IPS-11a (cell line): ENCODE measurements at regions not wholly inside any gene's neighbourhood (a gene's known extent, or its start where the extent isn't known, plus 50 kb on each side); places are given as distances from the start of the nearest gene placed in this dataset.

ENCODE experiments used
- H3K4me3 ChIP-seq: one replicate; pipeline ENCODE4 v1.5.1; 2013; ENCODE audit warnings: low read depth, low read length, control low read depth

DNA sequence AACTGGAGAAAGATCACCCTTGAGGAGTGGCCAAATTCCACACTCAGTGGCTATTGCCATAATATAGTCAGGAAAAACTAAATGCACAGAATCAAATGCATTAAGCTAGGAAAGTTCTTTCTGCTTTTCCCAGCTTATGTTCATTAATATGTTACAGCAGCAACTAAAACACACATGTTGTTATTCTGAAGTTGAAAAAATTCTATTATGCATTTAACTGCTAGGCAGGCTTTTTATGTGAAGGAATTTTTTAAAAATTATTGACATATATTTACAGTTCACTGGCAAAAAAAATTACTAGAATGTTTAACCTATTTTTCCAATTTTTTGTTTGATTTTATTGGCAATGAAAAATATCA lies 135.2 kb upstream of the IL12A start:
- H3K4me3 ChIP-seq = no peak overlapping the region

DNA sequence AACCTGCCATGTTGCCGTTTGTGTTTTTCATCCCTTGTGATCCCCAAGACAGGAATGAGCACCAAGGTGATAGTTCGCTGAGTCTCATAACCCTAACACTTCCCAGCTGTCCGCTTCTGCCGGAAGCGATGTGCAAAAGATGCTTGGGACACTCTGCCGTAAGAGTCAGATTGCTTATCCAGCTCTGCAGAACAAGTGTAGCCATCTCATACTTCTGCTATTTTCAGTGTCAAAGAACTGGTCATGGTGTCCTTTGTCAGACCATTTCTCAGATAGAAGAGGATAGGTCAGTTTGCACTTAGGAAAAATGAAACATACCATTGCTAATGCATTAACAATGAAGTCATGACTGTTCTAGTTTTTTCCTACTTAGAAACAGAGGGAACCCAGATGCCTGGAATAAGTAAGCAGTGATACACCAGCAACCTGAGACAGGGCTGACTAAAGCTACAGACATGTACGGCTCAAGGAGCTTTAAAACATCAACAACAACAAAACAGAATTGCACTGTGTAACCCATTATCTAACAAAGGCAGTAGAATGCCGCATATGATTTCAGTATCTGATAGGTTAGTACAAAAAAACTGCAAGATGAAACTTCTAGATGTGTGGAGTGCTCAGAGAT lies 134.0 kb upstream of the IL12A start:
- H3K4me3 ChIP-seq = no peak overlapping the region

DNA sequence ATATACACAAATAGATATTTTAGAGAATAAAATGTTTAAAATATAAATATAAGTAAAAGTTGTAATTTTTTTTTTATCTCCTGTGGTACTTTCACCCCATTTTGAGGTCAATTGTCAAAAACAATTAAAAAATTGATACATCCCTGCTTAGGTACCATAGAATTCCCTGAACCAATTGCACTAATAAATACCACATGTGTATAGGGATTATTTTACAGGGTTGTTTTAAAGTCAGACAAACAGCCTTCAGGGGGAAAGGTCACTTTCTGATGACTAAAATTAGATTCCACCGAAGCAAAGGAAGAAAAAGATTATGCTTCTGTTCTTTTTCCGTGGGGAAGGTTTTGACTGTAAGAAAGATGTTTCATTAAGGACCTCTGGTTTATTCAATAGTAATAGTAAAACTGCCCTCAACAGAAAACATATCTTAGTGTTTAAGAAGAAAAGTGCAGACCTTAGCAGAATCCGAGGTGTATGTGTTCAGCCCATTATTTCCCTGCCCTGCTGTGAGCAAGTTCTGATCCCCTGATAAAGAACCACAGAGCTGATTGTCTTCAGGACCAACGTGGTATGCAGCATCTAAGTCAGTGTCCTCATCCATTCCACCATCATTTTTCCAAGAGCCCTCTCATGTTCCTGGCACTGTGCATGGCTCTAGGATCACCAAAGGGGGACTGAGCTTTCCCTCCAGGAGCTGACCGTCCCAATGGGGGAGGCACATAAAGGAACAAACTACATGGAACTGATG lies 132.9 kb upstream of the IL12A start:
- no peak overlapping the region for H3K4me3 ChIP-seq

DNA sequence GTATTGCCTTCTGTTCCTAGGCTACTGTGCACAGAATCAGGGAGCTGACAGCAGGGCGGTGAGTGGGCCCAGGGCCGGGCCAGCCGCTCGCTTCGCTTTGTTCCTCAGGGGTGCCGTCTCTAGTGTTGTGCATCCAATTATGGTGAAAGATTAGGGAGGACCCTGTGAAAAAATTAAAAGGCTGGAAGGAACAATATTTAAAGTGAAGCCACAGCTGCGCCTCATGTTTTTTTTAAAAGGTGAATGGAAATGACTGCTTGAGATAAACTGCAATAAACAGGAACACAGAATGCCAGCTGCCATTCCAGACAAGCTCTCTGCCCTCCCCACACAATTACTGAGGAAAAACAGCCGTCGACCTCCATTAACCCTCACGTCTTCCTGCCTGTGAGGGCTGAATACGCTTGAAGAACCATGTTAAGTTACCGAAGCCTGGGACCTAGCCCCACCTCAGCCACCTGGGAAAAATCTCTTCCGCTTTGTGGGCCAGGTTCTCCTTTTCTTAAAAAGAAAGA lies 132.0 kb upstream of the IL12A start:
- no peak overlapping the region for H3K4me3 ChIP-seq

DNA sequence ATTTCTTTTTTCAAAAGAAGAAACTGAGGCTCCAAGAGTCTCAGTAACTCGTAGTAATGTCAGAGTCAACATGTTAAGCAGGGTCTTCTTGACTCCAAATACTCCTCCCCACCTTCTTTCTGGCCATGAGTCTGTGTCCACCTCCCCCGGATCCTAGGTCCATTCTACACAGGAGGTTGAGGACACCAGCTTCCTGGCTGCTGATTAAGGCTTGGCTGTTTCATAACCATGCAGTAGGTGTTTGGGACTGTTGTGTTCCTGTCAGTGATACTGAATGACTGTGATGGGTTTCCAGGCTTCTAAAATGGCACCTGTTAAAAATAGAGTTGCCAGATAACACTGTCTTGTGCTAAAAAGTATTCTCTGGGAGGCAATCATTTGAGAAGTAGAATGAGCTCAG lies 130.8 kb upstream of the IL12A start:
- H3K4me3 ChIP-seq = no peak overlapping the region

DNA sequence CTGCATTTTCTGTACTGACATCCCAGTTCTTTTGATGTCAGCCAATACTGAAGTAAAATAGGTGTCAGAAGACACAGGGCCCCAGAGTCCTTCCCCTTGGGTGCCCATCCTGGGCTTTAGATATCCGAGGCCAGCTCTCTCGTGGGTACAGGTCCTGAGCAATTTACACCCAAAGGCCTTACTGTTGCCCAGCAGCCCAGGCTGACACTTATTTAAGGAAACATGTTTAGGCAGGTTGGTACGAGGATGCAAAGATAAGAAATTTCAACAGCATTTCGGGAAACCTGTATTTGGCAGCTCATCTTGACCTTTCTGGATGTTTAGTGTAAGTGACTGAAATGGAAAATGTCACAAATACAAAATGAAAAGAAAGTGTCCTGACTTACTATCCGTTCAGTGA lies 130.0 kb upstream of the IL12A start:
- no peak overlapping the region for H3K4me3 ChIP-seq

DNA sequence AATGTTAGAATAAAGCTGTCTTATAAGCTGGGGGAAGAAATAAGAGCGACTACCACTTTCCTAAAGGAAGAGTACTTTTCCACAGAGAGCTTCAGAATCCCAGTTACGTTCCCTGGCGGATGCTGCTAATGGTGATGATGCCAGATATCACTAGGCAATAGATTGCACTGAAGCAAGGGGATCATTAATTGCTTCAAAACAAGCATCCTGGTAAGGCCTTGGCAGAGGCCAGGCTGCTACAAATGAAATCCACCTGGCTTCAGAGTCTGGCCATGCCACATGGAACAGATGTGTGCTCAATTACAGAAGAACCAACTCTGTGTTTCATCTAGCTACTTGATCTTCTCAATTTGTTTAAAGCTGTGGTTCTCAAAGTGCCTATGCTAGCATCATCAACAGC lies 129.2 kb upstream of the IL12A start:
- no peak overlapping the region for H3K4me3 ChIP-seq

DNA sequence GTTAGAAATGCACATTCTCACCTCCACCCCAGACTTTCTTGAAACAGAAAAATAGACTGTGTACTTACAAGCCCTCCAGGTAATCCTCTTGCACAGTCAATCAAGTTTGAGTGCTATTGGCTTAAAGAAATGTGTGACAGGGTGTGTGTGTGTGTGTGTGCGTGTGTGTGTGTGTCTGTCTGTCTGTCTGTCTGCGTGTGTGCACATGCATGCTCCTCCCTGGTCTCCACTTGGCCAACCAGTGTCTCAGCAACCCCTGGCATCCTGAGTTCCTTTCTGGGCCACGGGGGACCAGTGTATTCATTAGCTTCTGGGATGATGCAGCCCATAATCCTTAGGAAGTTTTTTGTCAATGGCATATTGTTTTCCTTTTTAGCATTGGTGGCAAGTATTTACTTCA lies 128.8 kb upstream of the IL12A start:
- no peak overlapping the region for H3K4me3 ChIP-seq

DNA sequence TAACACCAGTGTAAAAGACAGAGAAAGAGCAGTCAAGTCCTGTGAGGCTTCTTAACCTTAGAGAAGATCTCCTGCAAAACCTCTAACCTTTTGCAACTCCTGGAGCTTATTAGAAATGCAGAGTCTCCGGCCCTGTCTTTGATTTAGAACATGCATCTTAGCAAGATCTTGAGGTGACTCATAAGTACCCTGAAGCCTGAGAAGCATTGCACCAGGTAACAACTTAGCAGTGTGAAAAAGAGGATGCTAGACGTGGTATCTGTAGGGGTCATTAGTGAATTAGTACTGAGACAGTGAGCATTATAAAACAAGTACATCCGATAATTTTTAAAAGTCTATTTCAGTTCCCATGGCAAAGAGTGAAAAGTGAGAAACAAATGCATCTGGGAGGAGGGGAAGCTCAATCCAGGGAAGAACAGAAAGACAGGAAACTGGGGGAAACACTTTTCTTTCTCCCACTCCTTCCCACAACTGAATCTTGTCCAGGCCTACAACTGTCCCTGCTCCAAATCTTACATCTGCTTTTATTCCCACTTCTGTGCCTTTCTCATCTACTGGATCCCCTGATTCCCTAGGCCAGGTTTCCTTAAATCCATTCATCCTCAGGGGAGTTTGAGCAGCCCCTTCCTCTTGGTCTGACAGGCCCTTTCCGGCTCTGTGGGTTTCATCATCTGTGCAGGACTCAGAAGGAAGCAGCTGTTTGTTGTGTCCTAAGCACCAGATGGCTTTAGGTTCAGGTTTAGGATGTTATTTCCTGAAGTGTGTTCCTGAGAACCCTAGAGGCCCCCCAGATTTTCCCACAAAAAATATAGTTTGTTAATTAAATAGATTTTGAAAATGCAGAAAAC lies 128.1 kb upstream of the IL12A start:
- H3K4me3 ChIP-seq = no peak overlapping the region

DNA sequence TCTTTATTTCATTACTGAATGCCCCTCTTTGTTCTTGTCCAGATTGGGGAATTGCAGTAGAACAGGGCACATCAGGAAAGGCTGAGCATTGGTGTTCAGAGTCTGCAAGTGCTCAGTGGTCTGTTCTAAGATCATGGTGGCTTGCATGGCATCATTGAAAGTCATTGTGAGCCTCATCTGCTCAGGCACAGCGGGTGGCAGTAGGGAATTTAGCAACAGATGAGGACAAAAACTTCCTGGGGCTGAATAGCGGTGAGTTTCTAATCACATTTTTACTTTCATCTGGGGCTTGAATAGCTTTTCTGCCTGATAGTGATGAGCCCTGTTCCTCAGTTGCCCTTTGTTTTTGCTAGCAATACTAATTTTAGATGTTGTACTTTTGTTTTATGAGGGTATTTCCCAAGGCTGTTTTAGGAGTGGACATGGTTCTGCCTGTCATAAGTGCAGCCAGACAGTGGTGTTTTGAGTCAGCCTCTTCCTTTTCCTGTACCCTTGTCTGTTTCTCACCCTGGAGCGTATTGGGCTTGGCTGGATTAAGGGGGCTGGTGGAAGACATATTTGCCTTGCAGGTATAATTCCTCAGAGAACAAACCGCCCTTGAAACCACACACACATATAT lies 127.2 kb upstream of the IL12A start:
- no peak overlapping the region for H3K4me3 ChIP-seq

DNA sequence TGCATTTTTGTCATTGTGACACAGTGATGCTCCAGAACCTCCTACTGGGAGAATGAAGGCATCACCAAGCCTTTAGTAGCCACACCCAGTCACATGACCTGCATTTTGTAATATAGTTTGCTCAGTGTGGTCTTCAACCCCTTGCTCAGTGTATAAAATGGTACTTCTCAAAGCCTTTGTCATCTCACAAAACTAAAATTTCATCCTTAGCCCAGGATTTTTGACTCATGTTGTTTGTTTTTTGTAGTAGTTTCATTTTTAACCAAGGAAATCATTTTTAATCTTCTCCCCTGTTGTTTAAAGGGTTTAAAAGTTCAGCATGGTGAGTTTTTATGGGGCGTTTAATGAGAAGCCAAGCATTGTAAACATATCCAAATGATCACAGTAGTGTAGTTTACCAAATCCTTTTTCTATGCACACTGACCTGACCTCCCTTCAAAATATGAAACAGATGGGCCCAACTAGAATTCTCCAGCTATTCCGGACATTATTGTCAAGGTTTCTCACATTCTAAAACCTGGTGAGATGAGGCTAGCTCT lies 123.5 kb upstream of the IL12A start:
- H3K4me3 ChIP-seq = no peak overlapping the region

DNA sequence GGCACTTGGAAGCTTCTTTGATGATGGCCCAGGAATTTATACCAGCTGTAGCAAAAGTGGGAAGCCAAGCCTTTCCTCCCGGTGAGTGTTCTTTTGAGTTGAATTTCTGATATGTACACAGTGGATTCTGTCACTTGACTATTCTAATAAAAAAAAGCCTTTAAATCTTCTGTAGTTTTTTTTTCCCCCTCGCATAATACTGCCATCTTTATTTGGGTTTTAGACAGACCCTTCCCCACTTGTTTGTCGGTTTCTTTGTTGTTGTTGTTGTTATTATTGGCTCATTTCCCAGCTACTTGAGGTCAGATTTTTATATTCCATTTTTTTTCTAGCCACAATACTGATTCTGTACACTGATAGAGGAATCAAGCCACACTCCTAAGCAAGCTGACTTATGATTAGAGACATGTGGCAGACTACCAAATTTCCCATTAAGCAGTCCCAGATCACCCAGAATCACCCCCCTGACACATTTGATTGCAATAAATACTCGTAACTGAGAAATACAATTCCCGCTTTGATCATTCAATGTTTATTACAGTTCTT lies 122.4 kb upstream of the IL12A start:
- no peak overlapping the region for H3K4me3 ChIP-seq

DNA sequence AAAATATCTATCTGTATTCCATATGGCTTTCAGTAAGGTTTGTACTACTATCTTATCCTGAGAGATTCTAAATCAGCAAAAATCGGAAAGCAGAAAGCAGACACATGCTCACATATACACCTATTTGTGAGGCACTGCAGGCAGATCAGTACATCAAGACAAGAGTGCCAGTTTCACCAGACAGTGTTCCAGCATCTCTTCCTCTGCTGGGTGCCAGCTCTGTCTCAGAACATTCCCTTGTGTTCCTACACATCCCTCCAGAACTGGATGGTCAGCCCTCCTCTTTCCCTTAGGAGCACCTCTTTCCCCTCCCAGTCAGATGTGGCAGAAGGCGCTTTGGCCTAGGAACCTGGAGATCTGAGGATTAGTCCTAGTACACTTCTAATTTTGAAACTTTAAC lies 121.3 kb upstream of the IL12A start:
- H3K4me3 ChIP-seq = no peak overlapping the region

DNA sequence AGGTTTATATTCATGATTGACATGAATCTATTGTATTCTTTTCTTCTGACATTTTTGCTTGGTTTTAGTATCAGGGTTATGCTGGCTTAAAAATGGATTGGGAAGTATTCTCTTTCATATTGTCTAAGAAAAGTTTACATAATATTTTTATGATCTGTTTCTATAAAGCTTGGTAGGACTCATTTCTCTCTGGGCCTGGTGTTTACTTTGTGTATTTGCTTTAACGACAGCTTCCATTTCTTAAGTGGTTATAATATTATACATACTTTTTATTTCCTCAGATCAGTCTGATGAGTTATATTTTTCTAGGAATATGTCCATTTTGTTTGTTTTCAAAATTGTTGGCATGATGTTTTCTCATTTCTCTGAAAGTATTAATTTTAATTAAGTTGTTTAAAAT lies 117.9 kb upstream of the IL12A start:
- H3K4me3 ChIP-seq = no peak overlapping the region

DNA sequence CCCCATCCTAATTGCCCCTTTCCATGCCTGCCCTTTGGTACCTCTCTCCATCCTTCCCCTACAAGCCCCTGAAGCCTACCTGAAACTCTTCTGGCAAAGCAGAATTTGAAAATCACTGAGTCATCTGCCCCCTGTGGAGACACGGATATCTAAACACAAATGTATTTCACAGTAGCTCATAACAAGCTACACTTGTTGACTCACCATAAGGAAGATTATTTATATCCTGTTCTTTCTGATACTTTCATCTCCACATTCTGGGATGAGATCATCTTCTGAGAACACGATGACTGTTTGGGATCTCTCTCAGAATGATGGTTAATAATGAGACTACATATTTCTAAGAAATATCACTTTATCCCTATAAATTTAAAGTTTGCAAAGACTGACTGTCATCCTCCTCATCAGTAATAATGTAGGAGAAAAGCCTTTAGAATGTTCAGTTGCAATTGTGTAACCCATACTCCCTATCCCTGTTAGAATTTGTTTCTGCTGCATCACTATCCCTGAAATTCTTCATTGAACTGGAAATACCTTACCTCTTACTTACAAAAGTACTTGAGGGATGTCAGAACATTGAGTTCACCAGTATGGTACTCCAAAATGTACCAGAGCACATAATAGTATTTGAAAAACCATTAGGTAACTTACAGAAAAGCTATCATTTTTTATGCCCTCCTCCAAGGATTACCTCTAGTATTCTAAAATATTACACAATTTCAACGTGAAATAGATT lies 116.1 kb upstream of the IL12A start:
- H3K4me3 ChIP-seq = no peak overlapping the region

DNA sequence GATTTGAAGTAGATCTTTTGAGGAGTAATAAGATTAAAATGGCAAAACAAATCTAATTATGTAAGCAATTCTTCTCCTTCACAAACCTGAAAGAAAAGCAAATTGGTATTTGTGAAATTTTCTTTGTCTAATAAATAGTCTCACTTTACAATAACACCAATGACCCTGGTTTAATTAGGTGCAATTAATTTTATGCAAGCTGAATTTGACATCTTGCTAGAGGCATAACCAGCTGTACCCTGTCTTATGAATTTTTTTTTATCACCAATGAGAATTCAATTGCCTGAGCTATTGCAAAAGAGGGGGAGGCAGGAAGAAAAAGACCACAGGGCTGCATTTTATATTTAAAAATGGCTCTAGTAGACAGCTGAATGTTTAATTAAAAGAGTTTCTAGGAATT lies 113.5 kb upstream of the IL12A start:
- H3K4me3 ChIP-seq = no peak overlapping the region

DNA sequence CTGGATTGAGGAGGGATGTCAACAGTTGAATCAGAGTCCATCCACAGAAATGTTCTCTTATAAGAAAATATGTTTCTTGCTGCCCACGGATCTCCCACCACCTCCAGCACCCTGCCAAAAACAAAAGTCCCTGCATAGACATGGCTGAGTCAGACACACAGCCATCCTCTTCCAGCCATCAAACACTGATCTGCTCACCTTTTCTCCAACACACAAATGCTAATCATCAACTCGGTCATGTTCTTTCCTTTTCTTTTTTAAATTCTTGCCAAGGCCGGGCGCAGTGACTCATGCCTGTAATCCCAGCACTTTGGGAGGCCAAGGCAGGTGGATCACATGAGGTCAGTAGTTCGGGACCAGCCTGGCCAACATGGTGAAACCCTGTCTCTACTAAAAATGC lies 110.7 kb upstream of the IL12A start:
- no peak overlapping the region for H3K4me3 ChIP-seq

DNA sequence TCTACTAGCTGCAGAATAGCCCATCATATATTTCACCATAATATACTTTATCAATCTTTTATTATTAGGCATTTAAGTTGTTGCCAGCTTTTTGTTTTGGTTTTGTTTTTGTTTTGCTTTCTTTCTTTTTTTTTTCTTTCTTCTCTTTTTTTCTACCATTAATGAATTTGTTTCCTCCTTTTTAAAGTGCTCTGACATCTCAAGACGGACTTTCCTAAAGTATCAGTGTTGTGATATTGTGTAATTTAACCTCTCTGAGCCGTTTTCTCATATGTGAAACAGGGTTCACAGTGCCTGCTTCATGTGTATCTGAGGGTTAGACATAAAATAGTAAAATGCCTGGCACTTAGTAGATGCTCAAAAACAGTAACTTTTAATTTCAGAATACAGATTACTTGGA lies 109.5 kb upstream of the IL12A start:
- no peak overlapping the region for H3K4me3 ChIP-seq

DNA sequence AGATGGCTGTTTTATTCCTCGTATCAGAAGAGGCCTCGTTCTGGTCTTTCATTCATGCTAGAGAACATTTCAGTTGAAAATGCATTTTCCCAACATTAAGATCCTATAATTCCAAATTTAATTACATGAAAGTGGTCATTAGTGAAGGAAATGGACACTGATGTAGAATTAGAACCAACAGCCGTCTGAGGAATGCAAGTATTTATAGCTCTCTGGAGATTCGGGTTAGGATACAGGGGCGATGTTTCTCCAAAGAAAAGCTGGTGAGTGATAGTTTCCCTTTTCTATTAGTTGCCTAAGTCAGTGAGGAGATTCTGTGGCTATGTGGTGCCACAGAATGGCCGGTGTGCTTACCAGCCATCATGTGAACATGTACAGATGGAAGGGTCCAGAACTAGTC lies 109.0 kb upstream of the IL12A start:
- H3K4me3 ChIP-seq = no peak overlapping the region

DNA sequence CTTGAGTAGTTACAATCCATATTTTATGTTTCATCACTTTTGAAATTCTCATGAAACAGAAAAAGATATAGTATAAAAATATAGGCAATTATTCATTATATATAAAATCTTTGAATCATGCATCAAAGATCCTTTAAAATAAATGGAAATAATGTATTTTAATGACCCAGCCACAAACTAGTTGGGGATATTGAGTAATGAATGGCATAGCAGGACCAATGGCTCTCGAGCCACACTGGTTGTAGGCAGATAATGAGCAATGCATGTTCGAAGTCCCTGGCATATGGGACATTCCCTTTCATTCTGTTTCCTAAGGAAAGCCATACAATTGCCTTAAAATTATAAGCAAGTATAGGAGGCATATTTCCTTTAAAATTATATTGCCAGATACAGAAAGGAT lies 107.4 kb upstream of the IL12A start:
- H3K4me3 ChIP-seq = no peak overlapping the region
